IMR-90 (cell line): ENCODE measurements at regions not wholly inside any gene's neighbourhood (a gene's known extent, or its start where the extent isn't known, plus 50 kb on each side); places are given as distances from the start of the nearest gene placed in this dataset.
"Not testable (repeated sequence)": the region's sequence is repeated elsewhere in the genome, so short reads cannot be mapped to it uniquely, and the experiment has no call there.

Experiments
- ATAC-seq: fragments of 200-7000 bp; cut with Tn5 transposase; 2 replicates; pipeline ENCODE4 v1.9.1; 2020; ENCODE audit warnings: low read depth, mild to moderate bottlenecking, moderate library complexity
- BruUV-seq: library from RNA; stranded (reverse); fragments of 400-500 nt; replicated peaks from 2 replicates; lab custom pipeline; 2021; lab: Mats Ljungman, UMichigan
- CTCF ChIA-PET: fragments of 300-600 bp; formaldehyde crosslinking; extraction: SDS; loops from one replicate; lab custom pipeline; 2021; ENCODE audit warnings: antibody characterized with exemption; lab: Yijun Ruan, JAX
- POLR2A ChIA-PET: fragments of 300-600 bp; sonication (Branson Sonifier 250); formaldehyde crosslinking; loops from one replicate; lab custom pipeline; 2022; ENCODE audit warnings: antibody characterized with exemption; ENCODE audit not compliant: unreplicated experiment; lab: Charles Lee
- DNase-seq: peaks from one replicate; pipeline ENCODE4 v3.0.0; 2013
- H2AFZ ChIP-seq: replicated peaks from 2 replicates; pipeline ENCODE3; 2013; ENCODE audit warnings: low read length, mild to moderate bottlenecking; ENCODE audit not compliant: poor library complexity
- H2AK5ac ChIP-seq: 2 replicates; pipeline ENCODE4 v1.6.1; 2013; ENCODE audit warnings: low read depth, low read length, inconsistent platforms
- H2AK9ac ChIP-seq: replicated peaks from 2 replicates; pipeline ENCODE3; 2013; ENCODE audit warnings: mild to moderate bottlenecking, low read depth, low read length, moderate library complexity; ENCODE audit not compliant: poor library complexity
- H2BK120ac ChIP-seq: 2 replicates; pipeline ENCODE4 v1.6.1; 2013; ENCODE audit warnings: low read depth, low read length, inconsistent platforms
- H2BK15ac ChIP-seq: 3 replicates; pipeline ENCODE4 v1.6.1; 2013; ENCODE audit warnings: low read depth, low read length, inconsistent platforms
- H2BK20ac ChIP-seq: 2 replicates; pipeline ENCODE4 v1.6.1; 2013; ENCODE audit warnings: low read depth, mild to moderate bottlenecking, inconsistent platforms, low read length, moderate library complexity
- H2BK5ac ChIP-seq: 2 replicates; pipeline ENCODE4 v1.6.1; 2013; ENCODE audit warnings: mild to moderate bottlenecking, low read depth, low read length, inconsistent platforms; ENCODE audit not compliant: poor library complexity, severe bottlenecking
- H3K14ac ChIP-seq: replicated peaks from 2 replicates; pipeline ENCODE4 v1.6.1; 2013; ENCODE audit warnings: low read depth, low read length, inconsistent platforms
- H3K18ac ChIP-seq: 2 replicates; pipeline ENCODE4 v1.6.1; 2013; ENCODE audit warnings: low read depth, low read length, control low read depth
- H3K23ac ChIP-seq: 2 replicates; pipeline ENCODE4 v1.6.1; 2013; ENCODE audit warnings: low read depth, low read length, inconsistent platforms
- H3K27ac ChIP-seq: 2 replicates; pipeline ENCODE4 v1.5.1; 2013; ENCODE audit warnings: mild to moderate bottlenecking, control low read depth, low read length; ENCODE audit not compliant: insufficient read depth
- H3K27me3 ChIP-seq: 2 replicates; pipeline ENCODE4 v1.6.1; 2013; ENCODE audit warnings: low read length; ENCODE audit not compliant: control insufficient read depth, insufficient read depth
- H3K36me3 ChIP-seq: 2 replicates; pipeline ENCODE4 v1.6.1; 2013; ENCODE audit warnings: low read length, mixed read lengths; ENCODE audit not compliant: control insufficient read depth, insufficient read depth
- H3K4ac ChIP-seq: 2 replicates; pipeline ENCODE4 v1.6.1; 2013; ENCODE audit warnings: low read depth, low read length, inconsistent platforms
- H3K4me1 ChIP-seq: 2 replicates; pipeline ENCODE4 v1.6.1; 2013; ENCODE audit warnings: low read length, mixed read lengths; ENCODE audit not compliant: control insufficient read depth, insufficient read depth
- H3K4me2 ChIP-seq: 2 replicates; pipeline ENCODE4 v1.6.1; 2013; ENCODE audit warnings: low read depth, mild to moderate bottlenecking, control low read depth, low read length, moderate library complexity
- H3K4me3 ChIP-seq: 2 replicates; pipeline ENCODE4 v1.5.1; 2013; ENCODE audit warnings: low read depth, mild to moderate bottlenecking, control low read depth, low read length, moderate library complexity; ENCODE audit not compliant: insufficient read depth
- H3K56ac ChIP-seq: 2 replicates; pipeline ENCODE4 v1.6.1; 2013; ENCODE audit warnings: low read length, inconsistent platforms; ENCODE audit not compliant: insufficient read depth; ENCODE audit errors: extremely low read depth
- H3K79me1 ChIP-seq, 2 experiments: 2 replicates each; pipeline ENCODE4 v1.6.1; 2013; ENCODE audit warnings: low read length in 2 of 2, inconsistent platforms in 1 of 2, low read depth in 1 of 2
- H3K9ac ChIP-seq: 2 replicates; pipeline ENCODE4 v1.6.1; 2013; ENCODE audit warnings: low read depth, low read length, control low read depth
- H3K9me1 ChIP-seq: 2 replicates; pipeline ENCODE4 v1.6.1; 2013; ENCODE audit warnings: low read length, inconsistent platforms; ENCODE audit not compliant: insufficient read depth
- H3K9me3 ChIP-seq: 2 replicates; pipeline ENCODE4 v1.6.1; 2013; ENCODE audit warnings: low read length; ENCODE audit not compliant: control insufficient read depth, insufficient read depth
- H4K20me1 ChIP-seq: 2 replicates; pipeline ENCODE4 v1.6.1; 2013; ENCODE audit warnings: low read length, inconsistent platforms; ENCODE audit not compliant: insufficient read depth
- H4K5ac ChIP-seq: 2 replicates; pipeline ENCODE4 v1.6.1; 2013; ENCODE audit warnings: mild to moderate bottlenecking, low read depth, low read length, control low read depth
- H4K8ac ChIP-seq, 2 experiments: 2 replicates each; pipeline ENCODE4 v1.6.1; 2013; ENCODE audit warnings: low read depth in 2 of 2, low read length in 2 of 2, control low read depth in 1 of 2, inconsistent platforms in 1 of 2
- H4K91ac ChIP-seq: 2 replicates; pipeline ENCODE4 v1.6.1; 2013; ENCODE audit warnings: low read depth, low read length, inconsistent platforms; ENCODE audit not compliant: insufficient read depth
- WGBS, 2 experiments: methylation state at CpG; one replicate each; pipeline versions ENCODE4 v1.1.5 to v1.1.7; 2013; ENCODE audit warnings: missing lambda C conversion rate in 2 of 2; ENCODE audit not compliant: insufficient read length in 1 of 2; ENCODE audit errors: extremely low coverage in 2 of 2; 5-methylcytosine and 5-hydroxymethylcytosine counted together
- dilution Hi-C: fragments of 300-500 bp; cut with HindIII; formaldehyde crosslinking; loops from one replicate; pipeline ENCODE4 v1.14.3; 2018; ENCODE audit warnings: low sequenced_read_pairs; ENCODE audit not compliant: unreplicated experiment
- in situ Hi-C: fragments of 300-500 bp; cut with MboI; formaldehyde crosslinking; loops from 3 replicates; pipeline ENCODE4 v1.14.3; 2019; ENCODE audit warnings: low sequenced_read_pairs, inconsistent platforms, mixed read lengths
- intact Hi-C: fragments of 100-400 bp; cut with micrococcal nuclease; formaldehyde crosslinking; loops from 2 replicates; pipeline ENCODE4 v1.10.0; 2022

DNA sequence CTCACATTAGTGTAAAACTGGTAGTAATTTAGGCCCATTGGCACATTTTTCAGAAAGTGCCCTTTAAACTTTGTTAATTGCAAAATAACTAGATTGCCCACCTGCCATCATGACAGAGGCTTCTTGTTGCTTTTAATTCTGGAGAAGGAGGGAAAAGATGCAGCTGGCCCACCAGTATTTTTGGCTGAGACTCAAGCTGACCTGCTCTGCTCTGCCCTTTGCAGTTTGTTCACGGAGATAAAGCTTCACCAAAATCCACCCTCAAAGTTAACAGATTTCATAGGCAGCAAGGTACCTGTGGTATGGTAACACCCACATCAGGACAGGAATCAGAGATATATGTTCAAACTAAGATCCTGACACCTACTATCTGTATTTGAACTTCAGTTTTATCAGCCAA lies 170.2 kb upstream of the OR4C13 start:
- dilution Hi-C loops, H4K20me1 ChIP-seq, DNase-seq, H3K9ac ChIP-seq, H3K27me3 ChIP-seq, H2AK9ac ChIP-seq, H2BK120ac ChIP-seq, H3K56ac ChIP-seq, H3K18ac ChIP-seq, H2AK5ac ChIP-seq, H2BK20ac ChIP-seq, H2BK15ac ChIP-seq, H3K36me3 ChIP-seq, H3K4me3 ChIP-seq, H3K9me1 ChIP-seq, H3K4ac ChIP-seq, H3K9me3 ChIP-seq, H2AFZ ChIP-seq, H4K8ac ChIP-seq, POLR2A ChIA-PET, ATAC-seq, CTCF ChIA-PET, H3K14ac ChIP-seq, H4K5ac ChIP-seq, BruUV-seq, H4K91ac ChIP-seq, H3K79me1 ChIP-seq, in situ Hi-C loops, H3K4me2 ChIP-seq, H2BK5ac ChIP-seq, H3K4me1 ChIP-seq, intact Hi-C loops, H3K27ac ChIP-seq, H3K23ac ChIP-seq: not testable (repeated sequence)
- WGBS, 2 experiments = no CpG with 5 or more reads among the region's 1 CpG

DNA sequence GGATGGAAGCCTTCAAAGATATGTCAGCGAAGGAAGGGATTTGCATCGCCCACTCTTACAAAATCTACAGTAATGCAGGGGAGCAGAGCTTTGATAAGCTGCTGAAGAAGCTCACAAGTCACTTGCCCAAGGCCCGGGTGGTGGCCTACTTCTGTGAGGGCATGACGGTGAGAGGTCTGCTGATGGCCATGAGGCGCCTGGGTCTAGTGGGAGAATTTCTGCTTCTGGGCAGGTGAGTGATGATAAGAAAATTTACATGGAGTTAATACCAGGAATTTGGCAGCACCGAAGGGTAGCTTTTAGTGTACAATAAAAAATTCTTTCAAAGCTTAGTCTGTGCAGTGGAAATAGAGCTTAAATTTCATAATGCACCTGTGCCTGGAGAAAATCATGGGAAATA lies 168.3 kb upstream of the OR4C13 start:
- ATAC-seq, in situ Hi-C loops: not testable (repeated sequence)

More for the DNA sequence above, 168.3 kb upstream of the OR4C13 start:
- H3K4me2 ChIP-seq, H3K9me1 ChIP-seq, H4K91ac ChIP-seq, H3K9me3 ChIP-seq, H4K5ac ChIP-seq, H3K79me1 ChIP-seq, H3K9ac ChIP-seq, H3K4ac ChIP-seq, H3K4me3 ChIP-seq, BruUV-seq, H2BK5ac ChIP-seq, CTCF ChIA-PET, H2AFZ ChIP-seq, H2AK9ac ChIP-seq, DNase-seq, H3K18ac ChIP-seq, H3K14ac ChIP-seq, H2BK120ac ChIP-seq, dilution Hi-C loops, H2BK15ac ChIP-seq, H3K23ac ChIP-seq, H3K4me1 ChIP-seq, intact Hi-C loops, H4K8ac ChIP-seq, H2BK20ac ChIP-seq, H3K27ac ChIP-seq, H3K36me3 ChIP-seq, H3K27me3 ChIP-seq, H2AK5ac ChIP-seq, POLR2A ChIA-PET, H3K56ac ChIP-seq, H4K20me1 ChIP-seq: not testable (repeated sequence)
- no CpG with 5 or more reads among the region's 6 CpGs for WGBS, 2 experiments
